GM18505 (cell line): ENCODE measurements at regions not wholly inside any gene's neighbourhood (a gene's known extent, or its start where the extent isn't known, plus 50 kb on each side); places are given as distances from the start of the nearest gene placed in this dataset.
"Not testable (repeated sequence)": the region's sequence is repeated elsewhere in the genome, so short reads cannot be mapped to it uniquely, and the experiment has no call there.

Experiments
- ATAC-seq: cut with Tn5 transposase; IDR thresholded peaks from one replicate; pipeline ENCODE4 v1.9.1; 2021; ENCODE audit not compliant: unreplicated experiment
- POLR2A ChIP-seq: IDR thresholded peaks from 4 replicates; pipeline ENCODE4 v1.6.1; 2011; ENCODE audit warnings: borderline replicate concordance; ENCODE audit not compliant: insufficient read depth, insufficient read length; ENCODE audit errors: extremely low read depth

DNA sequence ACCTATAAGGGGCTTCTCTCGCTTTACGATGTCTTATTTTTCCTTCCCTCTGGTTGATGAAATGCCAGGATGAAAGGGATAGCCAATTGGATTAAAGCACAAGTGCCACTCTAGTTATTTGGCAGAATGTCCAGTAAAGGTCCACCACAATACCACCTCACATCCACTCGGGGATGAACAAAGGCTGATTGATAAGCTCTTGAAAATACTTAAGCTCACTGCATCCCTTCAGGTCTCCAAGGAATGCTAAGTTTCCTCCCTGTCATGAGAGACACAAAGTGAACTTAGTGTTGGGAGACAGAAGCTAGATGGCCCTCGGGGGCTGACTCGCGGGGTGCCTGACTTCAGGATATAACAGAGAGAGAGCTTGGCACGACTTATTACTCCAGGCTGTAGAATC is 185.9 kb upstream of the ZNF644 start:
- not testable (repeated sequence) for ATAC-seq

DNA sequence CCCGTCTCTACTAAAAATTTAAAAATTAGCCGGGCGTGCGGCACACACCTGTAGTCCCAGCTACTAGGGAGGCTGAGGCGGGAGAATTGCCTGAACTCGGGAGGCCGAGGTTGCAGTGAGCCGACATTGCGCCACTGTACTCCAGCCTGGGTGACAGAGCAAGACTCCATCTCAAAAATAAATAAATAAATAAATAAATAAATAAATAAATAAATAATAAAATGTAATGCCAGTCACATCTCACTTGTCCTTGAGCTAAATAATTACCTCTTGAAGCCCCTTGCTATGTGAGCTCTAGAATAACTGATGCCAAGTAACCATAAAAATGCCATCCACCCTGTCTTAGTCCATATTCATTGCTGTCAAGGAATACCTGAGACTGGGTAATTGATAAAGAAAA is 182.3 kb upstream of the ZNF644 start:
- not testable (repeated sequence) for ATAC-seq

DNA sequence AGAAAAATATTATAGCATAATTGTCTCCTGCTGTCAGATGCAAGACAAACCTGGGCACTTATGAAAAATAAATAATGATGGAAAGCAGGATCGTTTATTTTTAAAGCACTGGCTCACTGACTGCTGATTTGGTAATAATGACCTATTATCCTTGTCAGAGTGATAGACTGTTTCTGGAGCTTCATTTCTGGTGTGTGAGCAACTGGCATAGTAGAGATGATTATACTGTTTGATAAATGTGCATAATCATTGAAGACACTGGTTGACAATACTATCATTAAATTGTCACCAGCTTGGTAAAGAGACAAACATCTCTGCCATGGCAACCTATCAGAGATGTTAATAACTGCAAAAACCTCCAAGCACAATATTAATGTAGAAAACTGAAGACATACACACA is 179.9 kb upstream of the ZNF644 start:
- no peak for TF ChIP-seq POLR2A
- ATAC-seq, result no peak

DNA sequence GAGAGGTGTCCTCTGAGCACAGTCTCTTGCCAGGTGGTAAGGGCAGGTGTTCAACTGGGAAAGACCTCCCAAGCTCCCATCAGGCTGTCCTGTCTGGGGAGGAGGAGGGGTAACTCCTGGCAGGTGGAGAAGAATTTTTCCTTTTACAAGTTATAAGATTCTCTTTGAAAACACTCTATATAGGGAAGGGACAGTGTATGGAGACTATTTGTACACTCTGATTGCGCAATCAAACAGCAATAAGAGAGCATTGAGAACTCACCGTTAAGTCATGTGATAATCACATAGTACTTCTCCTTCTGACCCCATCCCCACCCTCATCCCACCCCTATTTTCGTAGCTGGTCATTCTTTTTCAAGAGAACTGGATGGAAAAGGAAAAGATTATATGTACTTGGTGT is 179.3 kb upstream of the ZNF644 start:
- no peak for TF ChIP-seq POLR2A
- no peak for ATAC-seq

DNA sequence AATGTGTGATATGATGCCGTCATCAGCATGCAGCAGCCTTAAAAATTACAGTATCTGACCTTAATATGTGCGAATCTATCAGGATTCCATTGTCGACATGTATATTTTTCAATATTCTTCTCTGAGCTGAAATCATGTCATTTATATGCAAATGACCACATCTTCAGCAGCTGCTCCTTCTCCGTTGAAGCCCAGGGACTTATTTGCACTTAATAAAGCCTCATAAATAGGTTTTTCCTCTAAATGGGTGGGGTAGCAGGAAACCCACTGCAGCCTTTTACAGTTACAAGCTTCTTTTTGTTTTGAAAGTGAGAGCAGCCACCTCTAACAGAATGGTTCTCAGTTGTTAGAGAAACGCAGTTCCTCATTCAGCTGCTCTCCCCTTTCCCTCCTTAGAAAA is 178.8 kb upstream of the ZNF644 start:
- TF ChIP-seq POLR2A, result no peak
- ATAC-seq, result no peak

DNA sequence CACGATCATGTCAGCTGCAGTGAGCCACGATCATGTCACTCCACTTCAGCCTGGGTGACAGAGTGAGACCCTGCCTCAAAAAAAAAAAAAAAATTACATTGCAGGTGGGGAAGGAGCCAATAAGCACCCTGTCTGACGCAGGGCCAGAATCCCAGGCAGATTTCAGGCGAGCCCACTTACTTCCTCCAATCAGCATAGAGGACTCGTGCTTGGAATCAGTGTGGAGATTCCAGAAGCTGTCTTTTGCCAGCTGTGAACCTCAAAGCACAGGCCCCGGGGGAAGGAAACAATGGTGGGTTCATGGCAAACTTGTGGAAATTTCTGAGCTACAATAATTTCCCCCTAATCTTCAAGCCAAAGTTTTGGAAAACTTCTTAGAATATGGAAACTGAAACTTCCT is 178.2 kb upstream of the ZNF644 start:
- TF ChIP-seq POLR2A, result no peak
- ATAC-seq, result no peak

DNA sequence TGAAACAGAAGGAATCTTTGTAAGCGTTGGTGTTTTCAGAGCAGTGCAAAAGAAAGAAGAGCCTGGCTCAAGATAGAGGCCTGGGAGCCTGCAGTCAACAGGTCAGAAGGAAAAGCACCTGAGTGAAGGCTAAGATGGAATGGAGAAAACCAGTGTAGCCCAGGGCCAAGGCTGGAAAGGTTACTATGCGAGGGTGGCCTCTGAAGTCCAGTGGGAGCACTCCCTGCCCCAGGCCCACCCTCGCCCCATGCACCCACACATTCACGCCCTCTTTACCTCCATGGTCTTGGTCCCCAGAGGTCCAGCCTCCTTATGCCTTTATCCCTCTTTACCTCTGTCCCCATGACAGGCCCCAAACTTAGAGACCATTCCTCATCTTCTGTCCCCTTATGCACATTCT is 169.2 kb upstream of the ZNF644 start:
- TF ChIP-seq POLR2A, result no peak
- no peak for ATAC-seq

DNA sequence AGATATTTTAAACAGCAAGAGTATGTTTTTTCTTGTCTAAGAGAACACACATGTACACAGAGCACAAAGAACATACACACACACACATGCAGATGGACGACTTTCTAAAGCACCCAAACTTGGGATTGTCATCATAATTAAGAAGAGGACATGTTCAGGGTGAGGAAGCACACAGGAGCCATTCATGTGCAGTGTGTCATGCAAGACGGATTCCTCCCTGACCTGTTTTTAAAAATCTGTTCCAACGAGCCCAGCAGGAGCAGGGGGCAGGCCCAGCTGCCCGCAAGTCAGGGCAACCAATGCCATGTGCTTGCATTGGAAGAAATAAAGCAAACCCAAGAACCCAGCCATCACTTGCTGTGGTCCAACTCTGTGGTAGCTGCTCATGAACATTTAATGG is 167.3 kb upstream of the ZNF644 start:
- no peak for ATAC-seq
- no peak for TF ChIP-seq POLR2A

DNA sequence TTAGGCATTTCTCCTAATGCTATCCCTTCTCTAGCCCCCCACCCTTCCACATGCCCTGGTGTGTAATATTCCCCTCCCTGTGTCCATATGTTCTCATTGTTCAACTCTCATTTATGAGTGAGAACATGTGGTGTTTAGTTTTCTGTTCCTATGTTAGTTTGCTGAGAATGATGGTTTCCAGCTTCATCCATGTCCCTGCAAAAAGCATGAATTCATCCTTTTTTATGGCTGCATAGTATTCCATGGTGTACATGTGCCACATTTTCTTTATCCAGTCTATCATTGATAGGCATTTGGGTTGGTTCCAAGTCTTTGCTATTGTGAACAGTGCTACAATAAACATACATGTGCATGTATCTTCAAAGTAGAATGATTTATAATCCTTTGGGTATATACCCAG is 161.0 kb upstream of the ZNF644 start:
- ATAC-seq, result not testable (repeated sequence)

DNA sequence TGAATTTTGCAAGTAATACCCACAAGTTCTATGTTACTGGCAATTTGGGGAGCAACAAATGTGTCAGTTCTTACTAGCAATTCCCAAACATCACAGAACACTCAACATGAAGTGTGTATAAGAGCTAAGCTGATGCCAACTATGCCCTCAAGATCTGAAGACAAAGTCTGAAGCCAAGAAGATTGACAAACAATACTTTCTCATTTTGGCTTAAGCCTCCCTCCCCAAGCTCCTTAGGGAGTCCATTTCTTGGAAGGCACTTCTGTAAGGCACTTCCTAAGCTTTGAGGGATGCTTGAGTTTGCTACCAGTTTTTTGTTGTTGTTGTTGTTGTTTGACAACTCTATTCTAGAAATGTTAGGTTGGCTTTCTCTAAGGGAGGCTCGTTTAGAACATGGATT is 154.4 kb upstream of the ZNF644 start:
- no peak for ATAC-seq
- TF ChIP-seq POLR2A, result no peak

DNA sequence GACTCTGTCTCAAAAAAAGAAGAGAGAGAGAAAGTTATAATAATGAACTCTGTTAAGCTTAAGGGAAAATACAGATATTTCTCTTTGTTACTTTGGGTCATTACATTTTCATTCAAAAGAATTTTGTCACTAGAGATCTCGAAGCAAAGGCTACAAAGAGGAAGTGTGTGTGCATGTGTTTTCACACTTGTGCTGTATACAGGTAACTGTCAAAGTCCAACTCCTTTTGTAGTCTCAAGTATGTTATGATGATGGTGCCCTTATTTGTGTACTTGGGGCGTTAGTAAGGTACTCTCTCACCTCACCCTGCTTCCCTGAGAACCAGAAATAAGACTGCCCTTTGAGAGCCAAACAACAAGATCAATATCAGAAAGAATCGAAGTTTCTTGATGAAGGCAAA is 152.9 kb upstream of the ZNF644 start:
- no peak for ATAC-seq
- TF ChIP-seq POLR2A, result no peak

DNA sequence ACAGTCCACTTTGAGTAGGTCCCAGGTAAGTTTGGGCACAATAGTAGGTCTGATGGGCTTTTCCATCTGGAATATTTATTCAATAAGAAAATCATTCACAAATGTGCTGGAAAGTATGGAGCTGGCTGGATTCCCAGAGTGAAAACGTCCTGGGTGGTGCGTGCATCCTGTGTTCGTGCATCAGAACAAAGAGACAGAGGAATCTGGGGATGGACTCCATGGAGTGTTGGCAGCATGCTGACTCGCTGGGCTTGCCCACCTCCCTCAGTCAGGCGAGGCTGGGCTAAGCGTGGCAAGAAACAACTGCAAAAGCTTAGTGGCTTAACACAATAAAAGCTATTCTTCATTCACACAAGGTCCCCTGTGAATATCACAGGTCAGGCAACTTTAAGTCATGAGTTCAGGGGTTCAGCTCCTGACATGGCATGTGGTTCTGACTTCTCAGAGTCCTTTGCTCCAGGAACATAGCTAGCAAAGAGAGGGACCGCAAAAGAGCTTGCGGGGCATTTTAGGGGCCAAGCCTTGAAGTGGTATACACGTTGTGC is 151.6 kb upstream of the ZNF644 start:
- no peak for ATAC-seq
- TF ChIP-seq POLR2A, result no peak

DNA sequence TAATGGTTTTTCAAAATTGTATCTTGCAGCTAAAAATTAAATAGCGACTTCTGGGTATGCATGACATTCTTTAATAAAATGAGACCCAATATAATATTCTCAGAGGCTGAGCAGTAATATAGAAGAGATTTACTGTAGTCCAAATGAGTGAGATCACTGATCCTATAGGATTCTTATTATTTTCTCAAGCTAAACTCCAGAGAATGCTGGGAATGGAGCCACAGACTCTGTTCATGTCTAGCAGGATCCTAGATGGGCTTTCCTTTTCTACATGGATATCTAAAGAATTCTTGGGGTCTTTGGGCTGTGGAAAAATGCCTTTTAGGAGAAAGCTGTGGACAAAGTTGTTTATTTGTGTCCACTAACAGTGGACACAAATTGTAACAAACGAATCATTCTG is 150.7 kb upstream of the ZNF644 start:
- no peak for TF ChIP-seq POLR2A
- ATAC-seq, result no peak

DNA sequence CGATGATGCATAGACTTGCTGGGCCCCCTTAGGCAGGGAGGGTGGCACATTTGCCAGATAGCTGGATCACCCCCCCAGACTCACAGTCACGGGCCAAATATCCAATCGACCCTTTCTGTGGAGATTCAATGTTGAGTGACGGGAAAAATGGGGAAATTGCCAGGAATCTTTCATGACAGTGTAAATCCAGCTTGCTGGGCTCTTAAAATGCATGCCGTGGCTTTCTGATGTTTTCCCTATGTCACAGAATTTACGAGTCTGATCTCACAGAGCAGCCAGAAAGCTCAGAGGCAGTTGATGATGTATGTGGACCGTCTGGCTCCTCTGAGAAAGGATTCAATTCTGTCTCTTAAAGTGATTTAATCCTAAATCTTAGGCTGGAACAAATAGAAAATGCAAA is 150.1 kb upstream of the ZNF644 start:
- TF ChIP-seq POLR2A, result no peak

DNA sequence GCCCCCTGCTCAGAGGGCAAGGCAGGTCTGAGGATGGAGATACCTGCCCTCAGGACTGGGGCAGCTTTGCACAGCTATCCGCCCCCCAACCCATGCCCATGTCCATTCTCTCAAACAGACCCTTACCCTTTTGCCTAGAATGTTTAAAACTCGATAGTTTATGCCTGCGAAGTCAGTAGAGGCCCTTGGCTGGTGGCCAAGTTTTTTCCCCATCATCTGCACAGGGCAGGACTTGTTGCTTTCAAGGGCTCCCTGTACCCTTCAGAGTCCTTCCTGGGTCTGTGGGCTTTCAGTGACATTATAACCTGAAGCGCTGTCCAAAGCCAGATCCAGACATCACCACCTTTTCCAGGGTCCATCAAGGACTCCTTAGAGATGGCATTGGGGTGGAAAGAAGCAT is 148.7 kb upstream of the ZNF644 start:
- TF ChIP-seq POLR2A, result no peak
- ATAC-seq, result no peak

More for the DNA sequence above, 150.1 kb upstream of the ZNF644 start:
- ATAC-seq, result no peak
